Psoas muscle (tissue), 7 donors: ENCODE measurements at regions not wholly inside any gene's neighbourhood (a gene's known extent, or its start where the extent isn't known, plus 50 kb on each side); places are given as distances from the start of the nearest gene placed in this dataset.

Source experiments
- ATAC-seq, 4 donors: fragments of 200-7000 bp; cut with Tn5 transposase; one replicate each; pipeline ENCODE4 v1.9.1; 2020; ENCODE audit warnings: moderate library complexity in 3 of 4, mild to moderate bottlenecking in 2 of 4
- DNase-seq, 2 donors: peaks; one replicate each; pipeline ENCODE4 v3.0.0-alpha.2; 2020
- H3K27ac ChIP-seq: fragments of 200-600 bp; one replicate; pipeline ENCODE4 v1.8.0; 2022
- H3K27me3 ChIP-seq, 3 donors: fragments of 200-600 bp in 1 of 3; one replicate each; pipeline versions ENCODE4 v1.6.1 to v1.8.0; 2013 to 2022; ENCODE audit warnings: low read length in 2 of 3, mild to moderate bottlenecking in 2 of 3, moderate library complexity in 1 of 3; ENCODE audit not compliant: insufficient read depth in 3 of 3
- H3K36me3 ChIP-seq, 2 donors: fragments of 200-600 bp in 1 of 2; one replicate each; pipeline versions ENCODE4 v1.6.1 to v1.8.0; 2013 to 2022; ENCODE audit warnings: low read depth in 1 of 2, mild to moderate bottlenecking in 1 of 2, moderate library complexity in 1 of 2; ENCODE audit not compliant: insufficient read depth in 1 of 2
- H3K4me1 ChIP-seq: fragments of 200-600 bp; one replicate; pipeline ENCODE4 v1.8.0; 2022
- H3K4me3 ChIP-seq: fragments of 200-600 bp; one replicate; pipeline ENCODE4 v1.8.0; 2022; ENCODE audit warnings: mild to moderate bottlenecking
- H3K9me3 ChIP-seq: fragments of 200-600 bp; one replicate; pipeline ENCODE4 v1.8.0; 2022
- WGBS, 3 donors: extraction: QIAGEN DNeasy Blood & Tissue Kit; methylation state at CpG; one replicate each; pipeline versions ENCODE4 v1.1.6 to v1.1.7; 2013; 5-methylcytosine and 5-hydroxymethylcytosine counted together
- intact Hi-C, 2 donors: fragments of 100-400 bp; cut with DNase I; formaldehyde crosslinking; loops; one replicate each; pipeline versions ENCODE4 v1.11.0 to v1.14.2; 2022
- TF ChIP-seq, protein P1 (sequence below): fragments of 200-600 bp; IDR thresholded peaks from one replicate; pipeline ENCODE4 v1.8.0; 2022; ENCODE audit warnings: antibody characterized with exemption
- donor health status: healthy with polysubstance abuse.
- donor health status: DM: no; HTN: no; CAD: no; lungs with moderate emphysema.
- donor health status: Bipolar disorder and iron deficiency.
- donor health status: healthy.
- donor health status: DM: yes; HTN: yes; CAD: no.
- donor health status: DM: no; HTN: no; CAD: no.
- donor health status: DM: yes; HTN: yes; CAD: no.

DNA sequence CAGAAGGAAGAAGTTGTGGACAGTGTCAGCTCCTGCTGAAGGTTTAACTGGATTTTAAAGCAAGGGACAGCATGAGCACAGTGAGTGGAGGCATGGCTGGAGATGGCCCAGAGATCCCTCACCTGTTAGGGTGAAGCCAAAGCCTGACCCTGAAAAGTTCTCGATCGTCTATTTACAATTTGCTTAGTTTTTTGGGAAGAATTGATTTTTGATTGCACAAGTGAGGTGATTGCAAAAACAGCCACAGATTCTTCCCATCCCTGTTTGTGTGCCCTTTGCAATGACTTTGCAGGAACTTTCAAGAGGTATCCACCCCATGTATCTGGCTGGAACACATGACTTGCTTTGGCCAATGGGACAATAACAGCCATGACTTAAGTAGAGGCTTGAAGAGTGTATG is 170.1 kb downstream of the TFAP2C start:
- 94 to 98% (median 98%) methylated on average over 2 of the region's 2 CpGs for WGBS, 3 donors
- H3K27ac ChIP-seq: no peak overlapping the region
- ATAC-seq (no peak), DNase-seq (no peak)
- no peak overlapping the region for H3K4me3 ChIP-seq
- TF ChIP-seq, protein P1, sequence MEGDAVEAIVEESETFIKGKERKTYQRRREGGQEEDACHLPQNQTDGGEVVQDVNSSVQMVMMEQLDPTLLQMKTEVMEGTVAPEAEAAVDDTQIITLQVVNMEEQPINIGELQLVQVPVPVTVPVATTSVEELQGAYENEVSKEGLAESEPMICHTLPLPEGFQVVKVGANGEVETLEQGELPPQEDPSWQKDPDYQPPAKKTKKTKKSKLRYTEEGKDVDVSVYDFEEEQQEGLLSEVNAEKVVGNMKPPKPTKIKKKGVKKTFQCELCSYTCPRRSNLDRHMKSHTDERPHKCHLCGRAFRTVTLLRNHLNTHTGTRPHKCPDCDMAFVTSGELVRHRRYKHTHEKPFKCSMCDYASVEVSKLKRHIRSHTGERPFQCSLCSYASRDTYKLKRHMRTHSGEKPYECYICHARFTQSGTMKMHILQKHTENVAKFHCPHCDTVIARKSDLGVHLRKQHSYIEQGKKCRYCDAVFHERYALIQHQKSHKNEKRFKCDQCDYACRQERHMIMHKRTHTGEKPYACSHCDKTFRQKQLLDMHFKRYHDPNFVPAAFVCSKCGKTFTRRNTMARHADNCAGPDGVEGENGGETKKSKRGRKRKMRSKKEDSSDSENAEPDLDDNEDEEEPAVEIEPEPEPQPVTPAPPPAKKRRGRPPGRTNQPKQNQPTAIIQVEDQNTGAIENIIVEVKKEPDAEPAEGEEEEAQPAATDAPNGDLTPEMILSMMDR: no peak
- no peaks in the 10 kb centered on the region for H3K27me3 ChIP-seq
- intact Hi-C loops: no loop called here
- H3K4me1 ChIP-seq: no peaks in the 10 kb centered on the region
- H3K9me3 ChIP-seq: no peaks in the 10 kb centered on the region
- no peaks in the 10 kb centered on the region for H3K36me3 ChIP-seq

DNA sequence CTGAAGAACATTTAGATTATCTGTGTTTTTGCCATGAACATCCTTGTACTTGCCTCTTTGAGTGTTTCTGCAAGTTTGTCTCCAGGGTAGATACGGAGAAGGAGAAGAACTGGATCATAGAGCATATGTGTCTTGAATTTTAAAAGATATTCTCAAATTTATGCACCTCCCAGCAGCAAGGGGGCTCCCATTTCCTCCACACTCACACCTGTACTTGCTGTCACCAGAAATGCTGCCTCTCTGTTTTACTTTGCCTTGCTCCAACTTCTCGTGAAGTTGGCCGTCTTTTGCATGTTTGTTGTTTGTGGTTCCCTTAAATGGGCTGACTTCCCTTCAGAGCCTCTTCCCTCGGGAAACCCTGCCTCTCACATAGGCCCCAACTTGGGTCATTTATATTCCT is 171.0 kb downstream of the TFAP2C start:
- no peaks in the 10 kb centered on the region for H3K4me1 ChIP-seq
- ATAC-seq: no peak
- H3K4me3 ChIP-seq: no peak overlapping the region
- TF ChIP-seq, protein P1: no peak
- no peak for DNase-seq
- 56 to 70% (median 60%) methylated on average over 4 of the region's 4 CpGs for WGBS, 3 donors
- no peak overlapping the region for H3K27ac ChIP-seq
- no peaks in the 10 kb centered on the region for H3K9me3 ChIP-seq
- H3K36me3 ChIP-seq: no peaks in the 10 kb centered on the region
- intact Hi-C loops: no loop called here
- H3K27me3 ChIP-seq: peaks cover 0 to 1% (median 0%) of the 10 kb centered on the region in 3 donors

DNA sequence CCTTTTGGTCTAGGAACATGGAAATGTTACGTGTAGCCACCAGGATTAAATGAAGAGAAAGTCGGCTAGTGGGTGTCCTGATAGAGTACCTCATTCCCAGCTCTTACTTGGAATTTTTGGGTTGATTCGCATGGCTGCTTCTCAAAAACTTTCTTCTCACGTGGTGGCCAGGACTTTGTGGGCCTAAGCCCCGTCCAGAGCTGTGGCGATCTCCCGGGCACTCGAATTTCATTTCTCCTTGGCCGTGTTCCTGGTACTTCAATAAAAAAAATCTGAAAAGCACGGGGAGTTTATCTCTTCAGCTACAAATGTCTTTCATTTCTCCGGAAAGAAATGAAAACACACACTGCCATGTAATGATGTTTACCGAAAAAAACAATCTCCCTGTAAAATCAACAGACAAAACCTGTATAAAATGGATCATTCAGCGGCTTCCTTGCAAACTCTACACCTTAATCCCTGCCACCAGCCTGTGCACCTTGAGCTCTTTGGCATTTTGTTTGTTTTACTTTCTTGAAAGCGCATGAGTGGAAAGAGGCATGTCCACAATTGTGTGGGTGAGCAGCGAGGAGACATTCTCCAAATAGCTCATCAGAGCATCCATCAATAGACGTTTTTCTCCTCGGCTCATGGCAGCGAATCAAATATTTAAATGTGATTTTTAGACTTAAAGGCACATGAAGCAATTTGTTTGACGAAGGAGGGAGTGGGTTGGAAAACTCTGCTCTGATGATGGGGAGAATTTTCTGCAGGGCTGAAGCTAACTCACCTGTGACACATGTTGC is 173.1 kb downstream of the TFAP2C start:
- intact Hi-C loops: no loop called here
- H3K27ac ChIP-seq: no peak overlapping the region
- H3K36me3 ChIP-seq: no peaks in the 10 kb centered on the region
- H3K27me3 ChIP-seq: peaks cover 0 to 2% (median 0%) of the 10 kb centered on the region in 3 donors
- no peak overlapping the region for H3K4me3 ChIP-seq
- DNase-seq (no peak), ATAC-seq (no peak)
- no peaks in the 10 kb centered on the region for H3K9me3 ChIP-seq
- H3K4me1 ChIP-seq: no peaks in the 10 kb centered on the region
- WGBS, 3 donors: 29 to 37% (median 32%) methylated on average over 19 of the region's 19 CpGs
- TF ChIP-seq, protein P1: no peak

DNA sequence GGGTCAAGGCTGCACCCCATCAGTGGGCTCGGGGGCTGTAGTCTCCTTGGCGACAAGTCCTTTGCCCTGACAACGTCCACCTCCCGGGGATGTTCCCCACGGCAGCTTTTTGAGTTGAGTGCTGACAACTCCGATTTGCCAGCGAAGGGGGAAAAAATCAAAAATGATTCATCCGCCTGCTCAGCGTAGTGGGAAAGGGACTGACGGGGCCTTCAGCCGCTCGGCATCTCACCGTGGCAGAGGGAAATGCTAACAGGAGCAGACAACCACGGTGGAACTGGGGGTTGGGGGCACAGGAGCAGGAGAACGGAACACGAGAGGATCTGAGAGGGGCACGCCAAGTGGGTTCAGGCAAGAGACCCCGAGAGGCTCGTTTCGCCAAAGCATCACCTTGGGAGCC is 173.7 kb downstream of the TFAP2C start:
- H3K27ac ChIP-seq: no peak overlapping the region
- H3K4me1 ChIP-seq: no peaks in the 10 kb centered on the region
- H3K9me3 ChIP-seq: no peaks in the 10 kb centered on the region
- no peak for ATAC-seq
- no peak overlapping the region for H3K4me3 ChIP-seq
- TF ChIP-seq, protein P1: no peak
- WGBS, 3 donors: 71 to 77% (median 72%) methylated on average over 20 of the region's 20 CpGs
- intact Hi-C loops: no loop called here
- no peaks in the 10 kb centered on the region for H3K36me3 ChIP-seq
- no peak for DNase-seq
- H3K27me3 ChIP-seq: peaks cover 0 to 5% (median 0%) of the 10 kb centered on the region in 3 donors

DNA sequence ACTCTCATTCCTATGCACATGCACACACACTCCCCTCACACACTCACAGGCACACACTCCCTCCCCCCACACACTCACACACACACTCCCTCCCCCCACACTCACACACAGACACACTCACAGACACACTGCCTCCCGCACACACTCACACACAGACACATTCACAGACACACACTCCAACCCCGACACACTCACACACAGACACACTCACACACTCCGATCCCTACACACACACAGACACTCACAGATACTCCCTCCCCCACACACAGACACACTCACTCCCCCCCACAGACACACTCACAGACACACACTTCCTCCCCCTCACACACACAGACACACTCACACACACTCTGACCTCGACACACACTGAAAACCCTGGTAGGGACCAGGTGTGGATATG is 176.2 kb downstream of the TFAP2C start:
- no peak for DNase-seq
- TF ChIP-seq, protein P1: no peak
- no peaks in the 10 kb centered on the region for H3K4me1 ChIP-seq
- H3K27me3 ChIP-seq: peaks cover 0 to 8% (median 6%) of the 10 kb centered on the region in 3 donors
- no peak overlapping the region for H3K27ac ChIP-seq
- no peaks in the 10 kb centered on the region for H3K36me3 ChIP-seq
- 55 to 78% (median 72%) methylated on average over 4 of the region's 4 CpGs for WGBS, 3 donors
- no peak for ATAC-seq
- intact Hi-C loops: no loop called here
- no peaks in the 10 kb centered on the region for H3K9me3 ChIP-seq
- no peak overlapping the region for H3K4me3 ChIP-seq
